Activated naive CD8-positive, alpha-beta T cell treated with anti-CD3 and anti-CD28 coated beads for 36 hours (primary cell): ENCODE measurements at regions not wholly inside any gene's neighbourhood (a gene's known extent, or its start where the extent isn't known, plus 50 kb on each side); places are given as distances from the start of the nearest gene placed in this dataset.
"Not testable (repeated sequence)": the region's sequence is repeated elsewhere in the genome, so short reads cannot be mapped to it uniquely, and the experiment has no call there.

Experiments
- DNase-seq: peaks from one replicate; pipeline ENCODE4 v3.0.0; 2021
- H3K27ac Mint-ChIP-seq: one replicate; pipeline ENCODE4 v1.8.0; 2022; ENCODE audit warnings: mild to moderate bottlenecking, moderate library complexity, mixed read lengths
- H3K27me3 Mint-ChIP-seq: one replicate; pipeline ENCODE4 v1.8.0; 2022; ENCODE audit warnings: mild to moderate bottlenecking, mixed read lengths
- H3K36me3 Mint-ChIP-seq: one replicate; pipeline ENCODE4 v1.8.0; 2021; ENCODE audit warnings: mild to moderate bottlenecking, mixed read lengths
- H3K4me1 Mint-ChIP-seq: one replicate; pipeline ENCODE4 v1.8.0; 2021; ENCODE audit warnings: mixed read lengths
- H3K4me3 Mint-ChIP-seq: one replicate; pipeline ENCODE4 v1.8.0; 2022; ENCODE audit warnings: mild to moderate bottlenecking, moderate library complexity, mixed read lengths
- H3K9me3 Mint-ChIP-seq: one replicate; pipeline ENCODE4 v1.8.0; 2022; ENCODE audit warnings: mixed read lengths

DNA sequence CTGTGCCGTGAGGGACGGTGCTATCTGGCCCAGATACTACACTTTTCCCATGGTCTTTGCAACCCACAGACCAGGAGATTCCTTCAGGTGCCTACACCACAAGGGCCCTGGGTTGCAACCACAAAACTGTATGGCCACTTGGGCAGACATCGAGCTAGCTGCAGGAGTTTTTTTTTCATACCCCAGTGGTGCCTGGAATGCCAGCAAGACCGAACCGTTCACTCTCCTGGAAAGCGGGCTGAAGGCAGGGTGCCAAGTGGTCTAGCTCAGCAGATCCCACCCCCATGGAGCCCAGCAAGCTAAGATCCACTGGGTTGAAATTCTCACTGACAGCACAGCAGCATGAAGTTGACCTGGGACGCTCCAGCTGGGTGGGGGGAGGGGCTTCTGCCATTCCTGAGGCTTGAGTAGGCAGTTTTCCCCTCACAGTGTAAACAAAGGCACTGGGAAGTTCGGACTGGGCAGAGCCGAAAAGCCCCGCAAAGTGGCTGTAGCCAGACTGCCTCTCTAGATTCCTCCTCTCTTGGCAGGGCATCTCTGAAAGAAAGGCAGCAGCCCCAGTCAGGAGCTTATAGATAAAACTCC is 638.9 kb downstream of the SLC16A7 start:
- not testable (repeated sequence) for H3K4me1 Mint-ChIP-seq, H3K36me3 Mint-ChIP-seq, DNase-seq, H3K27ac Mint-ChIP-seq, H3K4me3 Mint-ChIP-seq, H3K27me3 Mint-ChIP-seq, H3K9me3 Mint-ChIP-seq

- Mint-ChIP-seq H3K27me3 (no peaks in the 10 kb centered on the region), H3K4me1 (no peaks in the 10 kb centered on the region), H3K27ac (no peak overlapping the region), H3K9me3 (peaks cover 7% of the 10 kb centered on the region), H3K4me3 (no peak overlapping the region), H3K36me3 (no peaks in the 10 kb centered on the region)
- DNase-seq, result no peak
Observed at GRCh38 chr12:60235261-60235660, 639.4 kb downstream of the SLC16A7 start.

GRCh38 chr12:60236416-60236815 is 640.6 kb downstream of the SLC16A7 start:
- not testable (repeated sequence) for H3K4me1 Mint-ChIP-seq, H3K27ac Mint-ChIP-seq, H3K36me3 Mint-ChIP-seq, H3K27me3 Mint-ChIP-seq, DNase-seq, H3K9me3 Mint-ChIP-seq, H3K4me3 Mint-ChIP-seq

GRCh38 chr12:60240891-60241290 is 645.1 kb downstream of the SLC16A7 start:
- no peak for DNase-seq
- no peak overlapping the region for H3K27ac Mint-ChIP-seq
- H3K4me1 Mint-ChIP-seq, result no peaks in the 10 kb centered on the region
- H3K36me3 Mint-ChIP-seq, result no peaks in the 10 kb centered on the region
- H3K27me3 Mint-ChIP-seq, result no peaks in the 10 kb centered on the region
- peaks cover 5% of the 10 kb centered on the region for H3K9me3 Mint-ChIP-seq
- H3K4me3 Mint-ChIP-seq, result no peak overlapping the region

GRCh38 chr12:60251091-60251490 is 655.3 kb downstream of the SLC16A7 start:
- H3K27me3 Mint-ChIP-seq, result no peaks in the 10 kb centered on the region
- no peaks in the 10 kb centered on the region for H3K9me3 Mint-ChIP-seq

GRCh38 chr12:60252359-60253096 is 656.7 kb downstream of the SLC16A7 start:
- H3K4me1 Mint-ChIP-seq, result no peaks in the 10 kb centered on the region
- H3K9me3 Mint-ChIP-seq, result no peaks in the 10 kb centered on the region
- H3K4me3 Mint-ChIP-seq, result no peak overlapping the region
- H3K27me3 Mint-ChIP-seq, result no peaks in the 10 kb centered on the region
- H3K36me3 Mint-ChIP-seq, result no peaks in the 10 kb centered on the region
- no peak overlapping the region for H3K27ac Mint-ChIP-seq
- no peak for DNase-seq

More at GRCh38 chr12:60251091-60251490, 655.3 kb downstream of the SLC16A7 start:
- no peak overlapping the region for H3K4me3 Mint-ChIP-seq
- H3K4me1 Mint-ChIP-seq, result no peaks in the 10 kb centered on the region
- no peak overlapping the region for H3K27ac Mint-ChIP-seq
- no peaks in the 10 kb centered on the region for H3K36me3 Mint-ChIP-seq
- DNase-seq, result no peak

DNA sequence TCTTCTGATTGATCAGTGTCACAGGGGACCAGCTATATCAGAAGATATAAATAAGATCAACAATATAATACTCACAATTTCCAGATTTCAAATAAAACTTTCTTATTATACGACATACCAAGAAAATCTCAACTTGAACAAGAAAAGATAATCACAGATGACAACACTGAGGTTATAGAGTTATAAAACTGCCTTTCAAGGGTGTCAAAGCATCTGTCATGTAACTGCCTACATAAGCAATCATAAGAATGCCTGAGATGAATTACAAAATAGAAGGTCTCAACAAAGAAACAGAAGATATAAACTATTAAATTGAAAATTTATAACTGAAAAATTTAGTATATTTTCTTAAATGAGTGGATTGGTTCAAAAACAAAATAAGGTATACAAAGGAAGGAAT is 659.2 kb downstream of the SLC16A7 start:
- Mint-ChIP-seq H3K4me1 (no peaks in the 10 kb centered on the region), H3K36me3 (no peaks in the 10 kb centered on the region), H3K27ac (no peak overlapping the region), H3K27me3 (no peaks in the 10 kb centered on the region), H3K9me3 (no peaks in the 10 kb centered on the region), H3K4me3 (no peak overlapping the region)
- no peak for DNase-seq

GRCh38 chr12:60257063-60257462 is 661.2 kb downstream of the SLC16A7 start:
- H3K9me3 Mint-ChIP-seq, result no peaks in the 10 kb centered on the region
- H3K4me1 Mint-ChIP-seq, result no peaks in the 10 kb centered on the region
- no peak overlapping the region for H3K27ac Mint-ChIP-seq
- no peak overlapping the region for H3K4me3 Mint-ChIP-seq
- no peak for DNase-seq
- H3K27me3 Mint-ChIP-seq, result no peaks in the 10 kb centered on the region
- no peaks in the 10 kb centered on the region for H3K36me3 Mint-ChIP-seq

DNA sequence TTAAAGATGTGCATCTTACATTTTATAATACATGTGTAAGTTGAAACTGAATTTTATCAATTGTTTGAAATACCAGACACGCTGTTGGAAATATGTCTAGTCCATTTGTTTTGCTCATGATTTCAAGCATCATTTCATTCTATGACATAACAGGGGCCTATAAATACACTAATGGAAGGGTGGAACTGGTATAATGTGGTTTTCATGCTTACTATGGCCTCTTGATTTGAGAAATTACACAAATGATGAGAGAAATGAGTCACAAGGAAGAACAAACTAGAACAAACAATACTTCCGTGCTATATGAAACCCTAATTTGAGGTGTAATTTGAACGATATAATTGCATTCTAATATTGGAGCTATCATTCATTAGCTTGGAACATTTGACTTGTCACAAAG is 663.4 kb downstream of the SLC16A7 start:
- H3K4me3 Mint-ChIP-seq, result no peak overlapping the region
- no peaks in the 10 kb centered on the region for H3K27me3 Mint-ChIP-seq
- no peaks in the 10 kb centered on the region for H3K9me3 Mint-ChIP-seq
- no peaks in the 10 kb centered on the region for H3K4me1 Mint-ChIP-seq
- DNase-seq, result no peak
- H3K36me3 Mint-ChIP-seq, result no peaks in the 10 kb centered on the region
- H3K27ac Mint-ChIP-seq, result no peak overlapping the region

- Mint-ChIP-seq H3K9me3 (no peaks in the 10 kb centered on the region), H3K4me1 (no peaks in the 10 kb centered on the region), H3K27ac (no peak overlapping the region), H3K36me3 (no peaks in the 10 kb centered on the region), H3K4me3 (no peak overlapping the region), H3K27me3 (no peaks in the 10 kb centered on the region)
- no peak for DNase-seq
Observed at GRCh38 chr12:60262378-60262777, 666.5 kb downstream of the SLC16A7 start.

DNA sequence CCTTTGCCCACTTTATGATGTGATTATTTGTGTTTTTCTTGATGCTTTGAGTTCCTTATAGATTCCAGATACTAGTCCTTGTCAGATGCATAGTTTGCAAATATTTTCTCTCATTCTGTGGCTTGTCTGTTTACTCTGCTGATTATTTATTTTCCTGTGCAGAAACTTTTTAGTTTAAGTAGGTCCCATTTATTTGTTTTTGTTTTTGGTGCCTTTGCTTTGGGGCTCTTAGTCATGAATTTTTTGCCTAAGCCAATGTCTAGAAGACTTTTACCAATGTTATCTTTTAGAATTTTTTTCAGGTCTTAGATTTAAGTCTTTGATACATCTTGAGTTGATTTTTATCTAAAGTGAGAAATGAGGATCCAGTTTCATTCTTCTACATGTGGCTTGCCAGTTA is 667.3 kb downstream of the SLC16A7 start:
- no peaks in the 10 kb centered on the region for H3K9me3 Mint-ChIP-seq
- no peaks in the 10 kb centered on the region for H3K27me3 Mint-ChIP-seq
- no peak for DNase-seq
- H3K4me1 Mint-ChIP-seq, result no peaks in the 10 kb centered on the region
- no peak overlapping the region for H3K4me3 Mint-ChIP-seq
- H3K36me3 Mint-ChIP-seq, result no peaks in the 10 kb centered on the region
- no peak overlapping the region for H3K27ac Mint-ChIP-seq

DNA sequence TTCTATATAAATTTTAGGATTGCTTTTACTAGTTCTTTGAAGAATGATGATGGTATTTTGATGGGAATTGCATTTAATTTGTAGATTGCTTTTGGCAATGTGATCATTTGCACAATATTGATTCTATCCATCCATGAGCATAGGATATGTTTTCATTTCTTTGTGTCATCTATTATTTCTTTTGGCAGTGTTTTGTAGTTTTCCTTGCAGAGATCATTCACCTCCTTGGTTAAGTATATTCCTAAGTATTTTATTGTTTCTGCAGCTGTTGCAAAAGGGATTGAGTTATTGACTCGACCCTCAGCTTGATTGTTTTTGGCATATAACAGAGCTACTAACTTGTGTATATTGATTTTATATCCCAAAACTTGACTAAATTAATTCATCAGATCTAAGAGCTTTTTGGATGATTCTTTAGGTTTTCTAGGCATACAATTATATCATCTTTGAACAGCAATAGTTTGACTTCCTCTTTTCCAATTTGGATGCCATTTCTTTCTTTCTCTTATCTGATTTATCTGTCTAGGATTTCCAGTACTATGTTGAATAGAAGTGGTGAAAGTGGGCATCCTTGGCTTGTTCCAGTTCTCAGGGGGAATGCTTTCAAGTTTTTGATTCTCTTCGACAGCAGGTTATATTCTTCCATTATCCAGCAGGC is 668.1 kb downstream of the SLC16A7 start:
- no peaks in the 10 kb centered on the region for H3K27me3 Mint-ChIP-seq
- no peak for DNase-seq
- H3K4me3 Mint-ChIP-seq, result no peak overlapping the region

GRCh38 chr12:60265741-60266140 is 669.9 kb downstream of the SLC16A7 start:
- no peak for DNase-seq
- Mint-ChIP-seq H3K27me3 (no peaks in the 10 kb centered on the region), H3K9me3 (no peaks in the 10 kb centered on the region), H3K4me3 (no peak overlapping the region), H3K36me3 (no peaks in the 10 kb centered on the region), H3K27ac (no peak overlapping the region), H3K4me1 (no peaks in the 10 kb centered on the region)

More for the DNA sequence above, 668.1 kb downstream of the SLC16A7 start:
- Mint-ChIP-seq H3K36me3 (no peaks in the 10 kb centered on the region), H3K27ac (no peak overlapping the region), H3K9me3 (no peaks in the 10 kb centered on the region), H3K4me1 (no peaks in the 10 kb centered on the region)

- Mint-ChIP-seq H3K9me3 (no peaks in the 10 kb centered on the region), H3K27me3 (no peaks in the 10 kb centered on the region), H3K36me3 (no peaks in the 10 kb centered on the region), H3K27ac (no peak overlapping the region), H3K4me1 (no peaks in the 10 kb centered on the region), H3K4me3 (no peak overlapping the region)
- DNase-seq, result no peak
Observed at GRCh38 chr12:60266381-60266852, 670.6 kb downstream of the SLC16A7 start.

DNA sequence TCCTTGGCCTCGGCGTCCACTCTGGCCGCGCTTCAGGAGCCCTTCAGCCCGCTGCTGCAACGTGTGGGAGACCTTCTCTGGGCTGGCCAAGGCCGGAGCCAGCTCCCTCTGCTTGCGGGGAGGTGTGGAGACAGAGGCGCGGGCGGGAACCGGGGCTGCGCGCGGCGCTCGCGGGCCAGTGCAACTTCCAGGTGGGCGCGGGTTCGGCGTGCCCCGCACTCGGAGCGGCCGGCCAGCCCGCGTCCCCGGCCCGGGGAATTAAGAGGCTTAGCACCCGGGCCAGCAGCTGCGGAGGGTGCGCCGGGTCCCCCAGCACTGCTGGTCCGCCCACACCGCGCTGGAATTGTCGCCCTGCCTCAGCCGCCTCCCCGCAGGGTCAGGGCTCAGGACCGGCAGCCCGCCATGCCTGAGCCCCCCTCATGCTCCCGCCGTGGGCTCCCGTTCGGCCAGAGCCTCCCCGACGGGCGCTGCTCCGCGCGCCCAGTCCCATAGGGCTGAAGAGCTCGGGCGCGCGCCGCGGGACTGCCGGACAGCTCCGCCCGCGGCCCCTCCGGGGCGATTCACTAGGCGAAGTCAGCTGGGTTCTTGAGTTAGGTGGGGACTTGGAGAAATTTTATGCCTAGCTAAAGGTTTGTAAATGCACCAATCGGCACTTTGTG is 673.9 kb downstream of the SLC16A7 start:
- no peak for DNase-seq
- Mint-ChIP-seq H3K27ac (no peak overlapping the region), H3K27me3 (no peaks in the 10 kb centered on the region), H3K4me1 (no peaks in the 10 kb centered on the region), H3K36me3 (no peaks in the 10 kb centered on the region), H3K4me3 (no peak overlapping the region), H3K9me3 (no peaks in the 10 kb centered on the region)
